GM21360 (cell line): ENCODE measurements at regions not wholly inside any gene's neighbourhood (a gene's known extent, or its start where the extent isn't known, plus 50 kb on each side); places are given as distances from the start of the nearest gene placed in this dataset.

ENCODE experiments used
- ATAC-seq: cut with Tn5 transposase; IDR thresholded peaks from one replicate; pipeline ENCODE4 v1.9.1; 2021; ENCODE audit warnings: mild to moderate bottlenecking, moderate library complexity; ENCODE audit not compliant: unreplicated experiment

DNA sequence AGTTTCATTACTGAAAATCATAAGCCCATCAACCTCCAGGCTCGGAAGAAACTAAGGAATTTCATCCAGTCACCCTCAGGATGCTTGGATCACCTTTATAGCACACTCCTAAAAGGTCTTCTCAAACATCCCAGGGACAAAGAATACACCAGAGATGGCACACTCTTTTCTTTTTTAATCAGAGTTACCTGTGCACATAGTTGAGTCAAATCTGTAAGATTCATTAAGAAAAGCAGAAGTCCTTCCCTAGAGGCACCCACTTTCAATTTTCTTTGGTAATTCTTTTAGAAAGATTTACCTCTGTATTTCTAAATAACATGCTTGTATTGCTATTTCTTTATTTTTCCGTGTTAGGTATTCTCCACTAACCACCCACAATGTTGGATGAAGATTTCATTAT is 50.6 kb upstream of the IL6 start:
- no peak for ATAC-seq

DNA sequence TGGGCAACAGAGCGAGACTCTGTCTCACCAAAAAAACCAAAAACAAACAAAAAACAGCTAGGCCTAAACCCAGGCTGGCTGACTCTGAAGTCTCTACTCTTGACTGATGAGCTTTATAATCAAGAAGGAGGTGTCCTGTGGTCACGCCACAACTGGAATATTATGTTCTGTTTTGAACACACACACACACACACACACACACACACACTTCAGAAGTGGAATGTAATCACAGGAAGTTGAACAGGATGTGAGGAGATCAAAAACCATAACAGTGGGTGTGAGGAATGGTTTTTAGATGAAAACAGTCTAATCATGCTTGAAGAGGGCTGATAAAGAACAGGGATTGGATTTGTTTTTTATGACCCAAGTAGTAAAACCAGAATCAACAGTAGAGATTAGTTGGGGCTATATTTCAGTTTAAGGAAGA is 51.1 kb upstream of the IL6 start:
- ATAC-seq: no peak

DNA sequence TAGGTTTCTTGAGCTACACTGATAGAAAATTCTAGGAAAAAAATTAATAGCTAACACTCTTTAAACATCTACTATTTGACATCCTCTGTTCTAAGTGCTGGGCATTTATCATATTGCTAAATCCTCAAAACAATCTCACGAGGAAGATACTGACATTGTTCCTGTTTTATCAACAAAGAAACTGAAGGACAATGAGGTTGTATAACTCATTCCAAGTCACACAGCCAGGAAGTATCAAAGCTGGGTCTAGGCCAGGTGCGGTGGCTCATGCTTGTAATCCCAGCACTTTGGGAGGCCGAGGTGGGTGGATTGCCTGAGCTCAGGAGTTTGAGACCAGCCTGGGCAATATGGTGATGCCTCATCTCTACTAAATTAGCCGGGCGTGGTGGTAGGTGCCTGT is 51.6 kb upstream of the IL6 start:
- no peak for ATAC-seq

DNA sequence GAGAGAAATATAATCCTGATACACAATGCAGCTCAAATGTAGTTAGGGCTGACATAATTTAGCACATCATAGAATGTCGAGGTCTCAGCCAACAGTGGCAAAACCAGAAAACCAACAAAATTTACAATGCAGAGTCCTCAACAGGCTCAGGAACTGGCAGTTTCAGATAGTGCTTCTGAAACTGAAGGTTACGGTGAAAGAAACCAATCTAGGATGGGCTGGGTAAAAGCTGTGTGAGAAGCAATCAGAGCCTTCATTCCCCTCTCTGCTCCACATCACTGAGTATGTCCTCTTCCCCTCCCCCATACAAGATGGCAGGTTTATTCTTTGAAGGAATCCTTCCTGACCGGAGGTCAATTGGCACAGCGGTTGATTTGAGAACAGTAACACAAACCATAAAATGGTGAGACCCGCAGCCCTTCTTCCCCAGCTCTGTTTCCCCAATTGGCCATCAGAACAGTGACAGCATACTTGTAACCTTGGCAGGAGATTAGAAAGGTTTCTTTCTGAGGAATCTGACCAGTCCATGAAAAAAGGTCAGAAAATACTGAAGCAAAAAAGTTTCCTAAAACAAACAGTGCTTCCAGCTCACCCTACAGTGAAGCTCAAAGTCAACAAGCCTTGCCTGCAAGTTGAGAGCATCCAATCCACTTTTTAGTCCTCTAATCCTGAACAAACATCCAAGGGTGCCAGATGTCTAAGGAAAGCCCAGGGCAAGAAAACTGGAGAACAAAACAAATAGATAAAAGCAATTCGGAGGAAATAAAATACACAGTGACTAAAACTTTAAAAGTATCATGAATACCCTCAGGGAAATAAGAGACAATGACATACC is 53.9 kb upstream of the IL6 start:
- ATAC-seq: peak; percentile 62

DNA sequence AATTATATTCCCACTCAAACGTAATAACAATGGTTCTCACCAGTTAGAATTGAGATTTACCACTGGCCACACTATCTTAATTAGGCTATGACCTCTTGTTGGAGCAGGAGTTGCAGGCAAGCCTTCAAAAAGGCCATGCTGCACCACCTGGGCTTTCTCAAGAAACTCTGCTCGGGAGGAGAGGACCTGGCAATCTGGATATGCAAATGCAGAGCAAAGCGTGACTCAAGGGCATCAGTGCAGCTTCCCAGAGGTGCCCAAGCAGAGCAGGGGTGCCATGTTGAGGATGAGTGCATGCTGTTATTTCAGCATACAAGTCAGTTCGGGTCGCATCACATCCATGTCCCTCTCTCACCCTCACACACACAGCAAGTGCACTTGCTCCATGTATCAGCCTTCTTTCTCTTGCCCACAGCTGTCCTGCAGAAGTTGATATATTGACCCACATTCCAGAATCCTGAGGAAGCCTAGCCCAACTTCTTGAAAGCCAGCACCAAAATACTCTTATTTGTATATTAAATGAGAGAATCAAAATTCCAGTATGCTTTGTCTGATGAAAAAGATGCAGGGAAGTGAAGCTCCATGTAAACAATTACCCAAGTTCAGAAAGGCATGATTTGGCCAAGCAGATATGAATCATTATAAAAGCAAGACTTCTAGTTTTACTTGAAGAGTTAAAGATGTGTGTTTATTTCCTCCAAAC is 55.7 kb upstream of the IL6 start:
- no peak for ATAC-seq

DNA sequence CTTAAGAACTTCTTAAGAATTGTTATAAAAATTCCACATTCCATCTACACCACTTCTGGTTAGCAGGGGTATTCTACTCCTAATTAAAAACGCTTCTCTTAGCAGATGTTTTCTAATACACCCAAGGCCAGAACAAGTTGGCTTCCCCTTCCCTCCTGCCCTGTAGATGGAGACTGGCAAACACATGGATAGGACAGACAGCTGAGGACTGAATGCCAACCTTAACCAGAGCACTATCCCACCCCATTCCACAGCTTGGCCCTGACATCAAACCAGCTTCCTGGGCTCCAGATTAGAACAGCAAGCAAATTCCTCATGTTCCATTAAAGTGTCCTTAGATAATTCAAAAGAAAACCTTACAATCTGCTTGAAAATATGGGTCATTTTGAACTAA is 56.6 kb upstream of the IL6 start:
- no peak for ATAC-seq

DNA sequence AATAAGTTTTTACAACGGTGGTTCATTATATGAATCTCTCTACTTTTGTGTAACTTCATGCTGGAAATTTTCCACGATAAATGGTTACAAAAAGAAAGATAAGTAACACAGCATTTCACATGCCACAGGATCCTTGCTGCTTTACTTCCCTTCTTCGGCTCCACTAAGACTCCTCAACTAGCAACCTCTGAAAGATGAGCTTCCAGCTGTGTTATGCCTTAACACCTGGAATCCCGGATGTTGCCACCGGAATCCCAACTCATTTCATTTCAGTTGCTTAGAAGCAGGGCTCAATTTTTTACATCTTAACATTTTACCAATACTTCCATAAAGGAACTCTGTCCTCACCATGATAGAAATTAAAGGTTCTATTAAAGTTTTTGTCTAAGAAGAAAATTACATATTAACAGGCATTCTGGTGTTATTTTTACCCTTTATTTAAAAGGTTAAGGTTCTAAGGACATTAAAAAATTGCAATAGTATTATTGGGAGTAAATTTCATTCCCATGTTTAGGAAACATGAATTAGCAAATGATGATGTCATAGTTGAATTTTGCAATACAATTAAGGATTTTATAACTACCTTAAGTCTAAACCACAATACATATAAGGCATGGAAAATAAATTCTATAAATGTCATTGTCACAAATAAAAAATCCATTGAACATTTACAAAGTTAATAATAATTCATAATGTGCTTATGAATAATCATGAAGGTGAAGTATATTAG is 57.1 kb upstream of the IL6 start:
- ATAC-seq: no peak

DNA sequence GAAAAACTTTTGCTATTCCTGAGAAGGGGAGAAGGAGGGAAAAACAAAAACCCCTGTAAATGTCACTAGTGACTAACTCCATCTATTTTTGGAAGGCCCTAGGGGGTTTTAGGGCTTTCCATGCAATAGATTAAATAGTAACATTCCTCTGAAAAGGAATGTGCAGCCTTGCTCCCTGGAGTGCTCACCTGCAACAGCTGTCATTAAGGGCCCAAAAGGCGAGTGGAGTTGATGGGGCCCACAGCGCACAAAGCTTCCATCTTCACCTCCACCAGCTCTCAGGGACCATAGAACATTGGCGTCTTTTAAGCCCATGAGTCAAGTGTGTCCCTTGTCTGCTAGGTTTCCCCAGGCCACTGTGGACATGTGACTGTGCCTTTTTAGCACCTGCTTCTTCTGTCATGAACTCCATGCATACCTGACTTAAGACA is 58.0 kb upstream of the IL6 start:
- no peak for ATAC-seq

DNA sequence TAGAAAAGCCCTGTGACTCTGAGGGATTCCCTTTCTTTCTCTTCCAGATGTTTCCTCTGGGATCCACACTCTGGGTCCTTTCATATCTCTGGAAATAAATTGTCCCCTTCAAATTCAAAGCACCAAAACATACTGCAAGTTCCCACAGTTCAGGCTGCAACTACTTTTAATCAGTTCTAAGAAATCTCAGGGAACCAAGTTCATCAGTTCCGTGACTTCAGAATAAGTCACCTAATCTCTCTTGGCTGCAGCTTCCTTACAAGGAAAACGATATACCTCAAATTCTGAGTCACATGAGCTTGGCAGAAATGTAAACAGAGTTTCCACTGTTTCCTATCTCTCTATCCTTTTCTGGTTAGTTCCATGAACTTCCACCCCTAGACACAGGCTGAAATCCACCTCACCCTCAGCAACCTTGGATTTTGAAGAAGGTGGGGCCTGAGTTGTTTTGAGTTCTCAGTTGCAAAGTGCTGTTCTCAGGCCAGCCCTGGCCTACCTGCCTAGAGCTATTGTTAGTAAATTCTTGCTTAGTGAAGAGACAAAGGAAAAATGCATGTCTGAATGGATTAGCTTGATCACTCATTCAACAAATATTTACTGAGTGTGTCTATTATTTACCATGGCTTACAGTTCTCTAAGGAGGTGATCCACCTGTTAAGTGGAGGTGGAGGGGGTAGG is 59.3 kb upstream of the IL6 start:
- ATAC-seq: no peak

DNA sequence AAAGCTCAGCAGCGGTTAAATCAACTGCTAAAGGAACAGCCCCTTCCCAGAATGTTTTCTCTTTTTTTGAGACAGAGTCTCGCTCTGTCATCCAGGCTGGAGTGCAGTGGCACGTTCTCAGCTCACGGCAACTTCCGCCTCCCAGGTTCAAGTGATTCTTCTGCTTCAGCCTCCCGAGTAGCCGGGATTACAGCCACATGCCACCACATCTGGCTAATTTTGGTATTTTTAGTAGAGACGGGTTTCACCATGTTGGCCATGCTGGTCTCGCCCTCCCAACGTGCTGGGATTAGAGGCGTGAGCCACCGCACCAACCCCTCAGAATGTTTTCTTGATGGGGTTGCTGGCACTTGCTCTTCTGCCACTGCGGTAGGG is 59.8 kb upstream of the IL6 start:
- no peak for ATAC-seq

DNA sequence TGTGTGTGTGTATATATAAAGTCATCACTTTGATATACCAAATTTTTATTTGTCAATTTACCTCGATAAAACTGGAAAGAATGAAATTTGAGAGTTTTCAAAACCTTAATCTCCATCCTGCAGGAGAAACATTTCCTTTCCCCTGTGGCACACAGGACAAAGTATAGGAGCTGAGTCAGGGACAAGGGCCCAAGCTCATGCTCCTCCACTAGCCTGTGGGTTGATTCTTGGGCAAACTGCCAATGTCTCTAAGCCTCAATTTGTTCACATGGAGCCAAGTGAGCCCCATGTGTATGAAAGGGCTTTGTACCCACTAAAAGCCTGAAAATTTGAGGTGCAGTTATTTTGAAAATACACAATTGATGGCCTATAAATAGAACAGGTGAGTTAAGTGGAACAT is 60.3 kb upstream of the IL6 start:
- no peak for ATAC-seq

DNA sequence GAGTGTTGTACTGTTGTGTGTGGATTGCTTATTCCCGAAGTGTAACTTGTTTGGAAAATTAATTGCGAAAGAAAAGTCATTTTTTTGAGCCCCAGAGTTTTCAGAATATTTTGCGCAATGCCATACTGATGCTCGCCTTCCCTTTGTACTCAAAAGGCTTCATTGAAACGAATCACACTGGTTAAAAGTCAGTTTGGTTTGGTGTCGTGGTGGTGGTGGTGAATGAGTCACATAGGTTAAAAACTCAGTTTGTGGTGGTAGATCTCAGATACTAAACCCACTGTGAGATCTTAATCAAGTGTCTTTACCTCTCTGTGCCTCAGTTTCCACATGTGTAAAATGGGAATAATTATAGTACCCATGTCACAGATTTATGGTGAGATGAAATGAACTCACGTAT is 61.1 kb upstream of the IL6 start:
- ATAC-seq: no peak

DNA sequence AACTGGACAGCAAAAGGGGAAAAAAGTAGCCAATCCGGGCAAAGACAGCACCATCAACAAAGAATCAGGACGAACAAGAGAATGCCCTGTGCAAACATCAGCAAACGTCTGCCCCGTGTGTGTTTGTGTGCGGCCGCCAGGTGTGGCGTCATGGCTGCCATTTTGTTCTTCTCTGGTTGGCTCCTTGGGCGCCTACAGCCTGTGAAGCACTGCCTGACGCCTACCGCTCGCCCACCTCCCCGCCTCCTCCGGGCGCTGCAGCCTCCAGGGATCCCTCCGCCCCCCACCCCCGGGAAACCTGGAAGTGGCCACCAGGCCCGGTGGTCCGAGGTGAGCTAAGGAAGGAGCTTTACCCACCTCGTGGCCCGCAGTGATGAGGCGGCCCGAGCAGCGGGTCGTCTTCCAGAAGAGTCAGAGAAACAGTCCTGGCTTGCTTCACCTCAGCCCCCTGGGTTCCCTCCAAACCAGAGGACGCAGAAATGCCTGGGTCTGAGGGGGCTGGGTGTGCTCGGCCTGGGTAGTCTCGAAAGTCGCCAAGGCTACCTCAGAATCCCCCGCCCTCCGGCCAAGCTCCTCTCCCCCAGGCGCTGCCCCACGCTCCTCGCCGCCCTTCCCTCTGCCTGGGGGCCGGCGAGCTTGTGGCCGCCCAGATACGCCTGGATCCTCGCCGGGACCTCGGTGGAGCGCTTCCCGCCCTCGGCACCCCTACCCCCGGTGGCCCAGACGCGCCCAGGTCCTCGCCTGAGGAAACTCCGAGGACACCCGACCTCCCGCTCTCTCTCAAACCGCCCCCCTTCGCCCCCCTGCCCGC is 61.8 kb upstream of the IL6 start:
- no peak for ATAC-seq

DNA sequence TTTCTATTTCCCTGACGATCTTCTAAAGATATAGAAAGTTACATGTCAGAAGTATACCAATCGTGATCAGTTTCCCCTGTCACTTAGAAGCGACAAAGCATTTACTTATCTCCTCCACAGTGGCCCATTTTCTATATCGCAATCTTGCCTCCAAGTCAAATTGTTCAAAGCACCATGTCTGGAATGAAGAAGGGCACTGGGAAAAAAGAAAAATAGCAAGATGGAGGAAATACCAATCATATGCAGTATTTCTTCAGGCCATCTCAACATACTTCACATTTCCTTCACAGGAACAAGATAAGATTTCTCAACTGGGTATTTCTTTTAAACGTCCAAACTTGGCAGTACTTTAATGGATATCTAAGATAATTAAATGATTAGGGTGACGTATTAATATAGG is 63.3 kb upstream of the IL6 start:
- ATAC-seq: no peak

DNA sequence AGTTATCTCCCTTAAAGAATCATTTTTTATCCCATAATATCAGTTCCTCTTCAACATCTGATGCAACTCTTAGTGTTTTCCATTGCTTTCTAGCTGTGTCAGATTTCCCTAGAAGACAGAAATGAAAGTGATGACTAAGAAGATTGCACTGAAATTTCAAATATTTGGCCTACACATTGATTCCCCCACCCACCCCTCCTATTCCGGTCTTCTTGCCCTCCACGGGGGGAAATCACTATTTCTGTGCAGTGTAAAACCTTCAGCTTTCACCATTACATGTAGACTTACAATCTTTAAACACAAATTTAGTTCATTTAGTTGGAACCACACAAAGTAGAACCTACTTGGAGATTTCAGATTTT is 63.7 kb upstream of the IL6 start:
- ATAC-seq: no peak

DNA sequence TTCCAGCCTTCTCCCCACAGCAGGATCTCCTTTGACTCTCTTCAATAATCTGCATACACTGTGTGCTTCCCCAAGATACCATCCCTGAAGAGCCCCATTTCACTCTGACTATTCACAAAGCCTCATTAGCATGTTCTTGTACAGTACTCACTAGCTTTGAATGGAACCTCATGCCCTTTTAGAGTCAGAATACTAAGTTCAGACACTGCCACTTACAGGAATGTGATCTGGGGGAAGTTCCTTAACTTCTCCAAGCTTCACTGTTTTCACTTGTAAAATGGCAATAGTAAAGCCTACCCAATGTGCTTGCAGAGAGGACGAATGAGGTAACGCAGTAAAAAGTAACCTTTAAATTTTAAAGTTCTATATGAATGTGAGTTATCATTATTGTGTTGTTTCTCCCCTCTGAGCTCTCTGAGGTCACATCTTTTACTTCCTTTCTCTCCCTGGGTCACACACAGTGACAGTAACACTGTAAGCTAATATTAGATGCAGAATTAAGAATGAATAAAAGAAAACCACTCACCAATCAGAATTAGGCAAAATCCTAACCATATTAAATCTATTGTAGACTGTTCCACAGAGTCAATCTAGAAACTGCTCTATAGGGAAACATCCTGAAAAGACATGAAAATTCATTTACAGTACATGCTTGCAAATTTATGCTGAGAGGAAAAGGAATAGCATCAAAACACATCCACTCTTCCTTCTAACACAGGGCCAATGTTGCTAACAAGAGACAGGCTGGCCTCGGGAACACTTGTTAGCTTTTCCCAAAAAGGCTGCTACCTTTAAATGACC is 64.2 kb upstream of the IL6 start:
- ATAC-seq: no peak

DNA sequence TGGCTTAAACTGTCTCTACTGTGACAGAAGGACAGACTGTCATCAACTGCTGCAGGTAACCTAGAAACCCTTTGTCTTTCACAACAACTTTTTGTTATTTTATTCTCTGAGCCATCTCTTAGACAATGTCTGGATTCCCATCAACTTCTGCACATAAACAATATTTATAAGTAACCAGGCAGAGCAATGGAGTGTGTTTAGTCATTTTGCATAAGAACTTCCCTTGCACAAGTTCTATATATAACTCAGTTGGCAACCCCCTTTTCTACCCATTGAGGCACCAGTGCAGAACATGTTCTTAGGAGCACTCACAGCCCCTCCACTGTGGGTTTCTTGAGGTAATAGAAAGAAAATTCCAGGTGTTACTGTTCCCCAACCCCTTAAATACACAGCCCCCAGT is 65.0 kb upstream of the IL6 start:
- ATAC-seq: no peak

DNA sequence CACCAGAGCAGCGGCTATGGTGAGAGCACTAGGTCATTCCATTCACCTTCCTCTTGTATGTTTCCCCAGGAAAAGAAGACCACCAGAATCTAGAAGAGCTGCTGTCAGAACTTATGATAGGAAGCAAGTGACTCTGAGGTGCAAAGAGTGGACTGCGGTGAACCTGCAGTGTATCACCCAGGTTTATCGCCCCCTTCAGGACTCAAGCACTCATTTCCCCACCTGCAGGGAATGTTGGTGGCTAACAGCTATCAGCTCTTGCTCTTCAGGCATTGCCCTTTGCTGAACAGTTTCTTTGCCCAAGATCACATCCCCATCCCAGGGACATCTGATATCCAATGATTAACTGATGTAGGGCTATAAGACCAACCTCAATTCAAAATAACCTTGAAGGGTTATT is 66.3 kb upstream of the IL6 start:
- ATAC-seq: no peak

DNA sequence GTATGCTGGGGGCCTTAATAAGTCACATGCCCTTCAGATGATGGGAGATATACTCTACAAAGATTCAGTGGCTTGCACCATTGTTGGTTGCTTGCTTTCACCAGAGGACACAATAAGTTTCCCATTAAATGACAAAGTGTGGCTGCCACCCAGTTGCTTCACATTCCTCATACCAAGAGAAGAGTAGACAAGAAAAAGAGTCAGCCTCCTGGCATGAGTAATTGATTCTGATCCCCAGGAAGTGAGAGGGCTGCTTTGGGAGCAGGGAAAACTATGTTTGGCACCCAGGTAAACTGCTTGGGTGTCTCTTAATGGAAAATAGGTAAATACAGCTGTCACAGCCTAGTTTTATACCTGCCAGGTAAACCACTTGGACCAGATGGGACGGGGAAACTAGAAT is 66.7 kb upstream of the IL6 start:
- no peak for ATAC-seq

DNA sequence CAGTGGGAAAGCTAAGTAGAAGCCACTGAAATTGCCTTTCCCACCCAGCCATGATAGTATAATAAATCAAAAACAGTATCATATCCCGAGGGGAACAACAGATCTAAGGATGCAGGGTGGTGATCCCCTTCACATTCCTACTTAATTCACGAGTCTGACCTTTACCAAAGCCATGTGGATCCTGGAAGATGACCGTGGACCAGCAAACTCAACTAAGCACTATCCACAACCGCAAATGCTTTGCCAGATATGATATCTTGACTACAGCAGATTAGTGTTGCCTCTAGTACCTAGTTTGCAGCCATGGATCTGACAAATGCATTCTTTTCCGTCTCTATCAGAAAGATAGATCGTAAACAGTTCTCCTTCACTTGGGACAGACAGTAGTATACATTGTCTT is 67.3 kb upstream of the IL6 start:
- no peak for ATAC-seq
